Fibroblast of pulmonary artery (primary cell): ENCODE measurements at regions not wholly inside any gene's neighbourhood (a gene's known extent, or its start where the extent isn't known, plus 50 kb on each side); places are given as distances from the start of the nearest gene placed in this dataset.

ENCODE experiments used
- DNase-seq: peaks from one replicate; pipeline ENCODE4 v3.0.0-alpha.2; 2010; ENCODE audit warnings: low read depth
- H3K4me3 ChIP-seq: replicated peaks from 2 replicates; pipeline ENCODE4 v1.5.1; 2011; ENCODE audit warnings: low read depth, mild to moderate bottlenecking, control low read depth, low read length, moderate library complexity
- TF ChIP-seq, protein P1 (sequence below): IDR thresholded peaks from 2 replicates; pipeline ENCODE4 v1.5.1; 2011; ENCODE audit warnings: mild to moderate bottlenecking, control low read depth, low read length, inconsistent platforms; ENCODE audit errors: missing control alignments

DNA sequence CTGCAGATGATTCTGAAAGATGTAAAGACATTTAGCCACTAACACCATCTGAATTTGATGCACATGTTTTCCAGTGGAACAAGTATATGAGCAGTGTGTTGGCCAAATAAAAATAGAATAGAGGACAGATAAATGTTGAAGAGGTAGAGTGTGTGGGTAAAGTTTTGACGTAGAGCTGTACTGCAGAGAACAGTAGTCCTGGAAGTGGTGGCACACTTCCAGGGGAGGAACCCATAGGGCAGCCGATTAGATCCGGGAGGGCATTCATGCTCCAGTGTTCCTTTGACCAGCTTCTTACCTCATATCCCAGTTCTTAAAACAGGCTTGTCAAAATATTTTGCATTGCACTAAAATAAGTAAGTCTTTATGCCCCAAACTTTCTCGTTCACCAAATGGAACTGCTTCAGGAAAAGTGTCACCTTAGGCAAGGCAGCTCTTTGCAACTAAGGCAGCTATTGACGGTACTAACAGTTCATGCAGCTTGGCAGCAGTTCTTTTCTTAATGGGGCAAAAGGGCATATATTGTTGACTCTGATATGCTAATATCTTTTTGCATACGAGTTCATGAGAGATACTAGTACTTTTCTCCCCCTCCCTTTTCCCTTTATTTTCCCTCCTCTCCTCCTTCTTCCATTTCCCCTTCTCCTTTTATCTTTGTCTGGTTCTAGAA is 429.3 kb upstream of the AZI2 start:
- TF ChIP-seq, protein P1, sequence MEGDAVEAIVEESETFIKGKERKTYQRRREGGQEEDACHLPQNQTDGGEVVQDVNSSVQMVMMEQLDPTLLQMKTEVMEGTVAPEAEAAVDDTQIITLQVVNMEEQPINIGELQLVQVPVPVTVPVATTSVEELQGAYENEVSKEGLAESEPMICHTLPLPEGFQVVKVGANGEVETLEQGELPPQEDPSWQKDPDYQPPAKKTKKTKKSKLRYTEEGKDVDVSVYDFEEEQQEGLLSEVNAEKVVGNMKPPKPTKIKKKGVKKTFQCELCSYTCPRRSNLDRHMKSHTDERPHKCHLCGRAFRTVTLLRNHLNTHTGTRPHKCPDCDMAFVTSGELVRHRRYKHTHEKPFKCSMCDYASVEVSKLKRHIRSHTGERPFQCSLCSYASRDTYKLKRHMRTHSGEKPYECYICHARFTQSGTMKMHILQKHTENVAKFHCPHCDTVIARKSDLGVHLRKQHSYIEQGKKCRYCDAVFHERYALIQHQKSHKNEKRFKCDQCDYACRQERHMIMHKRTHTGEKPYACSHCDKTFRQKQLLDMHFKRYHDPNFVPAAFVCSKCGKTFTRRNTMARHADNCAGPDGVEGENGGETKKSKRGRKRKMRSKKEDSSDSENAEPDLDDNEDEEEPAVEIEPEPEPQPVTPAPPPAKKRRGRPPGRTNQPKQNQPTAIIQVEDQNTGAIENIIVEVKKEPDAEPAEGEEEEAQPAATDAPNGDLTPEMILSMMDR = no peak
- DNase-seq = no peak
- no peak overlapping the region for H3K4me3 ChIP-seq

DNA sequence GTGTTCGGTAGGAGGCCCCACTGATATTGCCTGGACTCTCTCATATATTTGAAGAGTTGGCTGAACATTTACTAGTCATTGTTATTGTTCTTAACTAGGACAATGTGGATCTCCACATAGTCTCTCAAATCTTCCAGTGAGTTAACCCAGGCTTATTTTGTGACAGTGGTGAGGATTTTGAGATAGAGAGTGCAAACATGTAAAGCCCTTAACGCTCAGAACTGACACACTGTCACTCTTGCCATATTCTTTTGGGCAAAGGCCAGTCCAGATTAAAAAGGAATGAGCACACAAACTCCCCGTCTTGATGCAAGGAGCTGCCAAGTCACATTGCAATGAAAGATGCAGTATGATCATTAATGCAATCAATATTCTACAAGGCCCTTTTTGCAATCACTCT is 431.9 kb upstream of the AZI2 start:
- DNase-seq = no peak
- no peak overlapping the region for H3K4me3 ChIP-seq
- TF ChIP-seq, protein P1 = no peak

DNA sequence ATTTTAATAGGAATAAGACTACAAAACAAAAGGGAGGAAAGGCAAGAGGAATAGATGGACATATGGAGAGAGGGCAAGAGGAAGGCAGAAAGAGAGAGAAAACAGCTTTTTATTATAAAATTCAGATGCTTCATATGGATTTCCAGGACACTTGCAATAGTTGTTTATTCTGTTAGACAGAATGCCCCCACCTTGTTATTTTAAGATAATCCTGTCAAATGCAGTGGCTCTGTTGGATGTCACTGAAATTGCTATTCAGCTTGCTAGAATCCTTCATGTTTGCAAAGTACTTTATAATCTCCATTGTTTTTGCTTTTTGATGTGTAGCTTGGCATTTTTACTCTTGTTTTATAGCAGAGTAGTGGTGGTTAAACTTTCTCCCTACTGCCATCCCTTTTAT is 432.4 kb upstream of the AZI2 start:
- TF ChIP-seq, protein P1 = no peak
- no peak for DNase-seq

DNA sequence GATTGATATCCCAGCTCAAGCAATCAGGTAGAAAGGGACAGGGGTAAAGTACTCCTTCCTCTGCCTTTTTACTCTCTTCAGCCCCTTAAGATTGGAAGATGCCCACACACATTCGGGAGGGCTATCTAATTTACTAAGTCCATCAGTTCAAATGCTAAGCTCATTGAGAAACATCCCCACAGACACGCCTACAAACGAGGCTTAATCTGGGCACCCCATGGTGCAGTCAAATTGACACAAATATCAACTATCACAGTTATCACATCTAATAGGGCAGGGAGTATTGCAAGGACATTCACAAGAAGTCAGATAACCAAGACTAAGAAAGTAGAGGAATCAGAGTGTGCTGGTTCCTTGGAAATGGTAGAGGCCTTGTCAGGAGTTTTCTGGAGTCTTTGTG is 437.8 kb upstream of the AZI2 start:
- no peak for DNase-seq
- TF ChIP-seq, protein P1 = no peak
- H3K4me3 ChIP-seq = no peak overlapping the region

More for the DNA sequence above, 432.4 kb upstream of the AZI2 start:
- H3K4me3 ChIP-seq = no peak overlapping the region

DNA sequence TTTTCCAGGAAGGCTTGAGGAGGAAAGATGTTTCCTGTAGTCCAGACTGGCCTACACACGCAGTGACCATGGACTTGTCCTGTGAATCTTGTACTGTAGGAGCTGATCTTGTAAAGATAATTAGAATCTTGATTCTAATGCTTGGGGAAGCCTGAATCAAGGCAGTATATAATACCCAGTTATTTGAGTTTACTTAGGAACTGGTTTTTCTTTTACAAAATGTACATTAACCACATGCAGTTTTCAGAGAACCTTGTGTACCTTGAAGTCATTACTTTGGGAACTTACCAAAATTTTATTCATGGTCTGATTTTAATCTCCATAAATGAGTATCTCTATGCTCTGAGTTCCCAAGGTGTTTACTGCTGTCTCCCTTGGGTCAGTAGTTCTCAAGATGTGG is 439.9 kb upstream of the AZI2 start:
- no peak overlapping the region for H3K4me3 ChIP-seq
- TF ChIP-seq, protein P1 = no peak
- DNase-seq = no peak

DNA sequence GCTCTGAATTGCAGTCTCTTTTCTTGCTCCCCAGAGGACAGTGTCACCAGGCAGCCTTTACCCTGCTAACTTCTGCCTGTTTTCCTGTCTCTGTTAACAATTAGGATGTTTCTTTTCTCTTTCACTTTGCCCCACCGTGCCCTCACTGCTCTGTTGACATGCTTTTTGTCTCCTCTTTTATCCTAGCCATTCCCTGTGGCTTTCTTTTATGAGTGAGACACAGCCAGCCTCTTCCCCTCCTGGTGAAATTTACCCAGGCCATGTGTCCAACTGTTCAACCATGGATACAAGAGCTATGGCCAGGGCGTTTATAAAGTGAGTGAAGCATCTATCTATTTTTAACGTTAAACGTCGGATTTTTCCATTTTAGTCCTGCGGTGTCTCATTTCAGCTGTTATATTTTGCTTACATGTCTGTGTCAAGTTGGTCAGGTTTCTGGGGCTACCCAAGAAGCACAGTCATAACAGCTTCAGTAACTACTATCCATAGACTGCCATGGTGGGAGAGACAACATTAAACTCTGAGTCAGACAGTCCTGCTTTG is 443.2 kb upstream of the AZI2 start:
- DNase-seq = no peak
- H3K4me3 ChIP-seq = no peak overlapping the region
- TF ChIP-seq, protein P1 = no peak

DNA sequence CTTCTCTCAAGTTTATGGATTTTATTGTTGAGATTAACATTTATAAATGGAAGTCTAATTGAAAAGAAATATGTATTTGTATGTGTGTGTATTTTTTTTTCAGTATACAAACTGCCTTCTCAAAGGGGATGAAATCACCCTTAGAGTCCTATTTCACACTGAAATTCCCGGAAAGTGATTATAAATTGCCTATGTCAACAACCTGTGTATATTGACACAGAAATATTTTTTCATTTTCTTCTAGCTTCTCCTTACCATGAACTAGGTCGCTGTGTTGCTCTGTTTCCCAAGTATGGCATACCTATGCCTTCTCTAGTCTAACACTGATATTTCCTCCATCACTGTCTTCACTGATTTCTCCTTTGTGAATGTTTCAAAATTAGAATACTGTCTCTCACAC is 444.0 kb upstream of the AZI2 start:
- TF ChIP-seq, protein P1 = no peak
- H3K4me3 ChIP-seq = no peak overlapping the region
- DNase-seq = no peak
